Esophagus (tissue), 2 donors: ENCODE measurements at regions not wholly inside any gene's neighbourhood (a gene's known extent, or its start where the extent isn't known, plus 50 kb on each side); places are given as distances from the start of the nearest gene placed in this dataset.

Experiments used
- H3K27ac ChIP-seq, 2 donors: one replicate each; pipeline ENCODE4 v1.5.1; 2013; ENCODE audit warnings: low read depth in 2 of 2, mild to moderate bottlenecking in 2 of 2, inconsistent platforms in 1 of 2, low read length in 1 of 2, moderate library complexity in 1 of 2
- H3K27me3 ChIP-seq, 2 donors: one replicate each; pipeline ENCODE4 v1.6.1; 2013; ENCODE audit warnings: low read length in 2 of 2, control low read depth in 1 of 2, mild to moderate bottlenecking in 1 of 2; ENCODE audit not compliant: insufficient read depth in 2 of 2, control insufficient read depth in 1 of 2
- H3K36me3 ChIP-seq, 2 donors: one replicate each; pipeline ENCODE4 v1.6.1; 2013; ENCODE audit warnings: low read length in 1 of 2; ENCODE audit not compliant: control insufficient read depth in 2 of 2, insufficient read depth in 2 of 2
- H3K4me1 ChIP-seq, 2 donors: one replicate each; pipeline ENCODE4 v1.6.1; 2013; ENCODE audit warnings: low read length in 1 of 2; ENCODE audit not compliant: control insufficient read depth in 2 of 2, insufficient read depth in 2 of 2
- H3K4me3 ChIP-seq, 2 donors: one replicate each; pipeline ENCODE4 v1.5.1; 2013; ENCODE audit warnings: low read length in 2 of 2, mild to moderate bottlenecking in 2 of 2, low read depth in 1 of 2, moderate library complexity in 1 of 2
- H3K9me3 ChIP-seq, 2 donors: one replicate each; pipeline ENCODE4 v1.6.1; 2013; ENCODE audit warnings: mild to moderate bottlenecking in 2 of 2, low read depth in 1 of 2, low read length in 1 of 2, moderate library complexity in 1 of 2; ENCODE audit not compliant: control insufficient read depth in 2 of 2, insufficient read depth in 1 of 2
- WGBS, 2 donors: extraction: QIAGEN DNeasy Blood & Tissue Kit; methylation state at CpG; one replicate each; pipeline ENCODE4 v1.1.7; 2013; 5-methylcytosine and 5-hydroxymethylcytosine counted together
- donor health status: healthy with polysubstance abuse.
- donor health status: Bipolar disorder and iron deficiency.

- Histone ChIP-seq H3K27me3 (no peaks in the 10 kb centered on the region), H3K4me3 (no peak overlapping the region), H3K4me1 (no peaks in the 10 kb centered on the region), H3K27ac (no peak overlapping the region), H3K36me3 (no peaks in the 10 kb centered on the region), H3K9me3 (no peaks in the 10 kb centered on the region)
- WGBS, 2 donors, result 71 to 78% methylated on average over 3 of the region's 3 CpGs
These were observed 898.9 kb upstream of the MAN1A1 start for GRCh38 chr6:120248451-120248850.

GRCh38 chr6:120237221-120237620 lies 887.7 kb upstream of the MAN1A1 start:
- Histone ChIP-seq H3K27me3 (no peaks in the 10 kb centered on the region), H3K4me3 (no peak overlapping the region), H3K9me3 (peaks cover 0 to 4% of the 10 kb centered on the region in 2 donors), H3K36me3 (no peaks in the 10 kb centered on the region), H3K27ac (no peak overlapping the region), H3K4me1 (no peaks in the 10 kb centered on the region)
- WGBS, 2 donors, result 54 to 72% methylated on average over 1 of the region's 1 CpG

- Histone ChIP-seq H3K27ac (no peak overlapping the region), H3K4me1 (no peaks in the 10 kb centered on the region), H3K27me3 (no peaks in the 10 kb centered on the region), H3K4me3 (no peak overlapping the region), H3K36me3 (no peaks in the 10 kb centered on the region), H3K9me3 (peaks cover 2 to 4% of the 10 kb centered on the region in 2 donors)
These were observed 880.4 kb upstream of the MAN1A1 start for GRCh38 chr6:120230008-120230407.

- no peak overlapping the region for H3K4me3 ChIP-seq
- WGBS, 2 donors, result 84 to 86% methylated on average over 4 of the region's 4 CpGs
- no peaks in the 10 kb centered on the region for H3K36me3 ChIP-seq
- peaks cover 0 to 2% of the 10 kb centered on the region in 2 donors for H3K9me3 ChIP-seq
- no peaks in the 10 kb centered on the region for H3K4me1 ChIP-seq
- H3K27ac ChIP-seq, result no peak overlapping the region
- no peaks in the 10 kb centered on the region for H3K27me3 ChIP-seq
These were observed 878.7 kb upstream of the MAN1A1 start for GRCh38 chr6:120228297-120228696.

- H3K36me3 ChIP-seq, result no peaks in the 10 kb centered on the region
- 68 to 72% methylated on average over 1 of the region's 1 CpG for WGBS, 2 donors
- no peak overlapping the region for H3K27ac ChIP-seq
- no peaks in the 10 kb centered on the region for H3K9me3 ChIP-seq
- no peaks in the 10 kb centered on the region for H3K4me1 ChIP-seq
- no peaks in the 10 kb centered on the region for H3K27me3 ChIP-seq
- no peak overlapping the region for H3K4me3 ChIP-seq
These were observed 869.8 kb upstream of the MAN1A1 start for GRCh38 chr6:120219339-120219738.

GRCh38 chr6:120214088-120214499 lies 864.5 kb upstream of the MAN1A1 start:
- no peak overlapping the region for H3K27ac ChIP-seq
- H3K4me3 ChIP-seq, result no peak overlapping the region
- H3K36me3 ChIP-seq, result no peaks in the 10 kb centered on the region
- no peaks in the 10 kb centered on the region for H3K27me3 ChIP-seq
- H3K4me1 ChIP-seq, result no peaks in the 10 kb centered on the region
- H3K9me3 ChIP-seq, result no peaks in the 10 kb centered on the region

GRCh38 chr6:120211955-120212792 lies 862.6 kb upstream of the MAN1A1 start:
- no peaks in the 10 kb centered on the region for H3K27me3 ChIP-seq
- no peaks in the 10 kb centered on the region for H3K36me3 ChIP-seq
- H3K27ac ChIP-seq, result no peak overlapping the region
- 49 to 61% methylated on average over 4 of the region's 4 CpGs for WGBS, 2 donors
- H3K4me1 ChIP-seq, result no peaks in the 10 kb centered on the region
- no peak overlapping the region for H3K4me3 ChIP-seq
- no peaks in the 10 kb centered on the region for H3K9me3 ChIP-seq

GRCh38 chr6:120202878-120203277 lies 853.3 kb upstream of the MAN1A1 start:
- Histone ChIP-seq H3K9me3 (no peaks in the 10 kb centered on the region), H3K4me3 (no peak overlapping the region), H3K36me3 (no peaks in the 10 kb centered on the region), H3K27ac (no peak overlapping the region), H3K4me1 (no peaks in the 10 kb centered on the region), H3K27me3 (no peaks in the 10 kb centered on the region)
- 83 to 86% methylated on average over 1 of the region's 1 CpG for WGBS, 2 donors

- H3K36me3 ChIP-seq, result no peaks in the 10 kb centered on the region
- no peaks in the 10 kb centered on the region for H3K27me3 ChIP-seq
- no peak overlapping the region for H3K4me3 ChIP-seq
- no peaks in the 10 kb centered on the region for H3K9me3 ChIP-seq
- no peak overlapping the region for H3K27ac ChIP-seq
- H3K4me1 ChIP-seq, result no peaks in the 10 kb centered on the region
- 84 to 85% methylated on average over 2 of the region's 2 CpGs for WGBS, 2 donors
These were observed 851.3 kb upstream of the MAN1A1 start for GRCh38 chr6:120200853-120201252.

GRCh38 chr6:120198033-120198432 lies 848.5 kb upstream of the MAN1A1 start:
- Histone ChIP-seq H3K4me3 (no peak overlapping the region), H3K27ac (no peak overlapping the region), H3K36me3 (no peaks in the 10 kb centered on the region), H3K27me3 (no peaks in the 10 kb centered on the region), H3K4me1 (no peaks in the 10 kb centered on the region), H3K9me3 (no peaks in the 10 kb centered on the region)
